WI38 (cell line): ENCODE measurements at regions not wholly inside any gene's neighbourhood (a gene's known extent, or its start where the extent isn't known, plus 50 kb on each side); places are given as distances from the start of the nearest gene placed in this dataset.

Experiments
- H3K4me3 ChIP-seq: 2 replicates; pipeline ENCODE4 v1.5.1; 2011; ENCODE audit warnings: low read depth, mild to moderate bottlenecking, control low read depth, low read length
- CTCF ChIP-seq: IDR thresholded peaks from 2 replicates; pipeline ENCODE4 v1.5.1; 2012; ENCODE audit warnings: low read depth, mild to moderate bottlenecking, control low read depth, low read length

DNA sequence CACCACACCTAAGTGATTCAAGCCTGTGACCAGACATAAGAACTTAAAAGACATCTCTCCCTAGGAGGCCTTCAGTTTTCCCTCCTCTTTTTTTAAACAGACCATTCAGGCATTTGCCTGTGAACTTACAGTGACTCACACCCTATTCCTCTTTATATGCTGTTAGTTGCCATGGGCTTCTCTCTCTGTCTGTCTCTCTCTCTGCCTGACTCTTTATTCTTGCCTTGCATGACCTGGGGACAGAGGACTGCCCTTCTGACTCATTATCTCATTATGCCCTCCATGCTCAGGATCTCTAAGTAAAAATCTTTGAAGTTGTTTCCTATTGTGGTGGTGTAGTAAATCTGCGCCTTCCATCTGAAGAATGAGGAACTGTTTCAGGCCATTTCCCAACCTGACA is 442.2 kb upstream of the MAN1A1 start:
- no peak overlapping the region for H3K4me3 ChIP-seq
- no peak for TF ChIP-seq CTCF

DNA sequence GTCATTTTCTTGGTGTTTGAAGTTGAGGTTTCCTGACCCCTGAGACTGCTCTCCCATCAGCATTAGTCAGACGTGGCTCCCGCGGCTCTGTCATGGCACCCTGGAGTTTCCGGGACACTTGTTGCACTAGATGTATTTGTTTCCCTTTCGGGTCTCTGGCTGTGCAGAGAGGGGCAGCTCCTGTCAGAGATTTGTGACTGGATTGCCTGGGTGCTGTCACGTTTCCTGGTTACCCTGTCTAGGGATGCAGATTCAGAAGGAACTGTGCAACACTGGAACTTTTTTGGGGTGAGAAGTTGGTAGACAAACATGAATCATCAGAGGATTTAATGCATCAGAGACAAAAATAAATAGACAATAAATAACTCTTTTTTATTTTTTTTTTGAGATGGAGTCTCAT is 431.8 kb upstream of the MAN1A1 start:
- H3K4me3 ChIP-seq = no peak overlapping the region
- TF ChIP-seq CTCF = no peak

DNA sequence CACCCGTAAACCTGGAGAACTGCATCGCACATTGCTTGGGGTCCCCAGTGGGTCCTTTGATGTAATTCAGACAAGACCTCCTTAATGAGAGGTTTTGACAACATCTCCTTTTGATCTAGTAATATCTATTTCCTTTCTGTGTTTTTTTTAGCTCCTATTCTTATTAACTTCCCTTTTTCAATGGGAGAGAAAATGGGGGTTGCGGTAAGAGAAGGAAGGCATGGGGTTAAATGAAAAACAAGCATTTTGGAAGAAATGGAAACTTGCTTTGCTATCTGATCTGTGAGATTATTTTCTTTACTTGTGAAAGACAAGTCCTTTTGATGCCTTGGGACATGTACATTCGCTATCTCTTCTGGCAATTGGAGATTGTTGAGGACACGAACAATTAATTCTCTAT is 418.6 kb upstream of the MAN1A1 start:
- no peak overlapping the region for H3K4me3 ChIP-seq
- no peak for TF ChIP-seq CTCF

DNA sequence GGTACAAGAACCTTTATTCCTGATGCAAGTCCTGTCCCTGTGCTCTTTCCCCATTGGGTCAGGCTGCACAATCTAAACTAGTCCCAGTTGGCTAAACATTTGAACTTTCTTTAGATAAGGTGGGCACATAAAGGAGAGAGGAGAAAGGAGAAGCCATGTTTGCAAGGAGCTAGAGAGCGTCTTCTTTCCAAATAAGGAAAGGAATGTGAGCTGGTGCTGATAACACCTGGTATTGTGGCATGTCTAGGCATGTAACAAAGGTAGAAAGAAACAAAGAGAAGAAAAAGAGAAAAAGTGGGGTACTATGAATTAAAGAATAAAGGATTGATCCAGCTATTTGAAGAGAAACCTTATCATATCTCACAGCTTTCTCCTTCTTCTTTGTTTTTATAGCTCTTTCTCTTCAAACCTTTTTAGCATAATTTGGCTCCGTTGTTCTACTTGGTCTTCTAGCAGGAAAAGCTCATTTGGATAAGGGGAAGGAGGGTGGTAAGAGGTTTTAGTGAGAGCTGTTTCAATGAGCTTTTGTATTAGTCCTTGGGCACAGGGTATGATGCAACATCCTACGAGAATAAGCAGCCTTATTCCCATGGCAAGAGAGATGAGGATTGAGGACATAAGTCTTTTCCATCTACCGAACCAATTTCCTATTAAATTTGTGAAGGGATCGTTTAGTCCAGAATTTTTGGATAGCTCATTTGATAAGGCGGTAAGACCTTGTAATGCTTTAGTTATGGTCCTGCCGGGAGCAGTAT is 415.5 kb upstream of the MAN1A1 start:
- no peak overlapping the region for H3K4me3 ChIP-seq
- TF ChIP-seq CTCF = no peak

DNA sequence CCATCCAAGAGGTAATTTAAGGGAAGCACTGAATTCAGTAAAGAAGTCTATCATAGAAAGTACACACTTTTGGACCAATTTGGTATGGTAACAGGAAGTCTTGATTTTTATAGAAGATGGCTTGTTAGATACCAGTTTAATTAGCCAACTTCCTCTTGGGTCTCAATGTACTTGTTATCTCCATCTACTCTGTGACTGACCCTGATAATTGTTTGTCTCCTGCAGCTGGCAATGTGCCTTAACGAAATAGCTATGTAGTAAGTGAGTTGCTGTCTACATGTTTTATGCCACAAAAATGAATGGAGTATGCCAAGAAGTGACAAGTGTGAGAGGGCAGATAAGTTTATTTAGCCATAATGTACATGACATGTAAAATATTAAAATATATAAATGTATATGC is 410.5 kb upstream of the MAN1A1 start:
- TF ChIP-seq CTCF = no peak
- H3K4me3 ChIP-seq = no peak overlapping the region

DNA sequence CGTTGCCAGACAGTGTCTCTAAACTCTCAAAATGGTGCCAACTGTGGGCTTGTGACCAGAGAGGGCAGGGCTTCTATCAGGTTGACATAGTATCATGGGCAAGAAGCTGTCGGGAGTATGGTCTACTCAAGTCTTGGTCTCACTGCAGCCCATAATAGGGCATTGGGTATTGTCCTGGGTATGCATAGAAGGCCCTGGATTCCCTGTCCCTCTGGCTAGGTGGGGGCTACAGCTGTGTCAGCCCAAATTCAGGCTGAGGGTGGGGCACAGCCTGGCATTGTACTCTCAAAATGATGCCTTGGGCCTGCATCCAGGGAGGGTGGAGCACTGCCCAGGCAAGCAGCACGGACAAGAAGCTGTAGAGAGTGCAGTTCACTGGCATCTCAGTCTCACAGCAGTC is 408.8 kb upstream of the MAN1A1 start:
- H3K4me3 ChIP-seq = no peak overlapping the region
- TF ChIP-seq CTCF = no peak

DNA sequence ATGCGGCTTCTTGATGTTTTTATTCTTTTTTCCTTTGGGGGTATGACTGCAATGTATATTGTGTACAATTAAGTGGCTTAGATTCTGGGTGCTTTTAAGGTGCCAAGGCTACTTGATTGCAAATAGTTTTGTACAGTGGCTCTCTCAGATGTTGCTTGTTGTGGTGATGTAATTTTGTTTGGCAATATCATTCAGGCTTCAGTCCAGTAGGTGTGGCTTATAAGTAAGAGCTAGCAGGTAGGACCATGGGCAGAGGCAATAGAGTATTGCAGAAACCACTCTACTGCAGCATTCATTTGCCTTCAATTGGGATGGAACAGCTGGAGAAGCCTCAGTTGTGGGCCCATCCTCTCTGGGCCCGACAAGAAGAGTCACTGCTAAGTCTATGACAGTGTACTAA is 407.9 kb upstream of the MAN1A1 start:
- TF ChIP-seq CTCF = no peak
- H3K4me3 ChIP-seq = no peak overlapping the region
